ENCODE measurements at regions not wholly inside any gene's neighbourhood (a gene's known extent, or its start where the extent isn't known, plus 50 kb on each side); places are given as distances from the start of the nearest gene placed in this dataset.

DNA sequence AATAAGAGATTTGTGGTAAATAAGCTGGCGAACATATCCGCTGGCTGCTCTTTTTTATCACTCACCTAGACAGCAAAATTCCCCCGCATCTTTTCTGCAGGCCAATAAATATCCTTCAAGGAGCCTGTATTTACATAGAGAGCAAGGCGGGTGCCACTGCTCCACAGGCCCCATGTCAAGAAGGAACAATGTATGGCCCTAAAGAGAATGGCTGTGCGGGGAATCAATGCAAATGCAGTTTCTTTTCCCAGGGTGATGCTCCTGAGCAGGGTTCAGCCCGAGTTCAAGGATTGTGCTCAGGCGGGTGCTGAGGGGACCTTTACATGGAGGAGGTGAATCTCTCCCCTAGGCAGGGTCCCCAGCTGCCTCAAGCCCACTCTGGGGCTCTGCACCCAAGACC is 494.2 kb upstream of the ZMIZ1 start:
- Histone ChIP-seq H2AFZ (ENCODE audit: low read length) (no peak overlapping the region), H4K20me1 (ENCODE audit: low read length) (no peaks in the 10 kb centered on the region), H3F3A (ENCODE audit: low read length, unreplicated experiment) (no peaks in the 10 kb centered on the region), H3K79me2 (ENCODE audit: low read length) (no peaks in the 10 kb centered on the region), H3K27me3 (ENCODE audit: low read length) (peaks cover 22% of the 10 kb centered on the region), H3K9me2 (replicated peaks; ENCODE audit: low read length) (no peaks in the 10 kb centered on the region), H3K27ac (ENCODE audit: low read length) (no peak overlapping the region), H3K4me1 (ENCODE audit: insufficient read depth, low read length) (peaks cover 4% of the 10 kb centered on the region; the same call in 1 of the 2 replicates), H3K36me3 (ENCODE audit: low read depth, low read length) (no peaks in the 10 kb centered on the region), H3K9me3 (ENCODE audit: low read length) (no peaks in the 10 kb centered on the region), H3K4me2 (ENCODE audit: low read length) (no peak overlapping the region), H3K9ac (ENCODE audit: low read length) (no peak overlapping the region), H3K4me3 (ENCODE audit: low read length) (no peak overlapping the region)
- intact Hi-C loops (cut with micrococcal nuclease), result no loop called here
- DNase-seq (no peak), ATAC-seq (no peak)
- CTCF ChIA-PET, result no interaction called here
- TF ChIP-seq EZH2phosphoT487 (IDR thresholded peaks at IDR 0.05; ENCODE audit: borderline replicate concordance, low read length) (no peak), CTCF (conservative IDR thresholded peaks at IDR 0.05; ENCODE audit: low read depth, low read length) (no peak), EZH2 (IDR thresholded peaks at IDR 0.05; ENCODE audit: low read length, unreplicated experiment) (no peak)
- POLR2A ChIA-PET (ENCODE audit: unreplicated experiment), result no interaction called here
- BruUV-seq (replicated peaks), result no TSS peak

DNA sequence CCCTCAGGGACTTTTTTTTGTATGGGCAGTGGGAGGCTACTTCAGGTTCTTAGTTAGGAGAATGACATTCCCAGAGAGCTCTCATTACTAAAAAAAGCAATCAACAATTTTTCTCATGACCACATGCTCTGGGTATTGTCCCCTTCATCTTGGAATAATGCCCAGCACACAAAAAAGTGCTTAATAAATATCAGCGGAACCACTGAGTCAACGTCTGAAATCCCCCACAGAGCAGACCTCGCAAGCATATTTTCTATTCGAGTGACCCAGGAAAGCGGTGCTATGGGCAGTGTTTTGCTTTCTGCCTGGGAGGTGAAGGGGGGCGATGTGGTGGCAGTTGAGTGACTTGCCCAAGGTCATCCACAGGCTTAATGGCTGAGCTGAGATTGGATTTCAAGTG is 493.4 kb upstream of the ZMIZ1 start:
- intact Hi-C loops (cut with micrococcal nuclease), result no loop called here
- POLR2A ChIA-PET (ENCODE audit: unreplicated experiment), result interaction anchor here (0.6 kb wide), 1 partner anchor 465 kb away, joined by 3 read pairs; no protein-coding TSS in a partner anchor

More for the DNA sequence above, 493.4 kb upstream of the ZMIZ1 start:
- CTCF ChIA-PET, result no interaction called here
- peaks cover 4% of the 10 kb centered on the region; the same call in 1 of the 2 replicates for H3K4me1 ChIP-seq (ENCODE audit: insufficient read depth, low read length)
- no peaks in the 10 kb centered on the region for H3F3A ChIP-seq (ENCODE audit: low read length, unreplicated experiment)
- no TSS peak for BruUV-seq (replicated peaks)
- DNase-seq, result no peak
- H3K4me3 ChIP-seq (ENCODE audit: low read length), result no peak overlapping the region
- no peak overlapping the region for H2AFZ ChIP-seq (ENCODE audit: low read length)
- H3K27me3 ChIP-seq (ENCODE audit: low read length), result peaks cover 22% of the 10 kb centered on the region
- H3K79me2 ChIP-seq (ENCODE audit: low read length), result no peaks in the 10 kb centered on the region
- ATAC-seq, result no peak
- H3K9me3 ChIP-seq (ENCODE audit: low read length), result no peaks in the 10 kb centered on the region
- no peaks in the 10 kb centered on the region for H4K20me1 ChIP-seq (ENCODE audit: low read length)
- H3K27ac ChIP-seq (ENCODE audit: low read length), result no peak overlapping the region
- no peak overlapping the region for H3K9ac ChIP-seq (ENCODE audit: low read length)
- H3K9me2 ChIP-seq (replicated peaks; ENCODE audit: low read length), result no peaks in the 10 kb centered on the region
- TF ChIP-seq CTCF (conservative IDR thresholded peaks at IDR 0.05; ENCODE audit: low read depth, low read length) (no peak), EZH2phosphoT487 (IDR thresholded peaks at IDR 0.05; ENCODE audit: borderline replicate concordance, low read length) (no peak)
- no peaks in the 10 kb centered on the region for H3K36me3 ChIP-seq (ENCODE audit: low read depth, low read length)
- no peak overlapping the region for H3K4me2 ChIP-seq (ENCODE audit: low read length)

All from PC-3 (cell line).